Superior temporal gyrus (tissue), 1 donor: ENCODE measurements at regions not wholly inside any gene's neighbourhood (a gene's known extent, or its start where the extent isn't known, plus 50 kb on each side); places are given as distances from the start of the nearest gene placed in this dataset.

Experiments used
- DNase-seq: peaks from one replicate; pipeline ENCODE4 v3.0.0-alpha.2; 2016; ENCODE audit errors: extremely low spot score

- no peak for DNase-seq
These were observed 138.1 kb upstream of the RMST start for GRCh38 chr12:97324471-97324870.

GRCh38 chr12:97335115-97335514 is 127.5 kb upstream of the RMST start:
- no peak for DNase-seq

GRCh38 chr12:97336900-97337751 is 125.5 kb upstream of the RMST start:
- no peak for DNase-seq

- DNase-seq: no peak
These were observed 120.5 kb upstream of the RMST start for GRCh38 chr12:97342130-97342529.

GRCh38 chr12:97347956-97348355 is 114.6 kb upstream of the RMST start:
- DNase-seq: no peak

- no peak for DNase-seq
These were observed 104.2 kb upstream of the RMST start for GRCh38 chr12:97358361-97358760.

- no peak for DNase-seq
These were observed 103.4 kb upstream of the RMST start for GRCh38 chr12:97359021-97359690.

- DNase-seq: no peak
These were observed 98.9 kb upstream of the RMST start for GRCh38 chr12:97363693-97364092.

GRCh38 chr12:97368462-97369163 is 94.0 kb upstream of the RMST start:
- DNase-seq: no peak

- DNase-seq: no peak
These were observed 87.3 kb upstream of the RMST start for GRCh38 chr12:97375310-97375709.

GRCh38 chr12:97380440-97380839 is 82.2 kb upstream of the RMST start:
- no peak for DNase-seq

- DNase-seq: no peak
These were observed 77.5 kb upstream of the RMST start for GRCh38 chr12:97385121-97385520.

GRCh38 chr12:97386133-97386581 is 76.4 kb upstream of the RMST start:
- DNase-seq: no peak

- no peak for DNase-seq
These were observed 74.8 kb upstream of the RMST start for GRCh38 chr12:97387844-97388243.

- no peak for DNase-seq
These were observed 67.9 kb upstream of the RMST start for GRCh38 chr12:97394657-97395056.

GRCh38 chr12:97397008-97397407 is 65.6 kb upstream of the RMST start:
- no peak for DNase-seq

- DNase-seq: no peak
These were observed 63.9 kb upstream of the RMST start for GRCh38 chr12:97398704-97399103.

- no peak for DNase-seq
These were observed 58.5 kb upstream of the RMST start for GRCh38 chr12:97404093-97404492.

- peak; percentile 67 for DNase-seq
These were observed 58.1 kb upstream of the RMST start for GRCh38 chr12:97404543-97404942.

GRCh38 chr12:97408363-97408762 is 54.2 kb upstream of the RMST start:
- no peak for DNase-seq

- no peak for DNase-seq
These were observed 51.3 kb upstream of the RMST start for GRCh38 chr12:97411341-97411740.
